Kidney (tissue), 13 donors: ENCODE measurements at regions not wholly inside any gene's neighbourhood (a gene's known extent, or its start where the extent isn't known, plus 50 kb on each side); places are given as distances from the start of the nearest gene placed in this dataset.

Experiments
- DNase-seq, 5 donors: peaks; one replicate each; pipeline ENCODE4 v3.0.0-alpha.2; 2013 to 2020
- FAIRE-seq: peaks from 2 replicates; lab custom pipeline; 2012; peaks lifted over from hg19 to GRCh38; lab: Jason Lieb, UNC
- H3K27ac ChIP-seq, 2 donors: one replicate each; pipeline ENCODE4 v1.7.0; 2013; ENCODE audit warnings: low read depth in 2 of 2, low read length in 2 of 2, inconsistent platforms in 1 of 2
- H3K27me3 ChIP-seq: one replicate; pipeline ENCODE4 v1.7.1; 2013; ENCODE audit warnings: low read length, inconsistent platforms; ENCODE audit not compliant: control insufficient read depth, insufficient read depth
- H3K36me3 ChIP-seq, 3 donors: one replicate each; pipeline versions ENCODE4 v1.7.0 to v1.7.1; 2013; ENCODE audit warnings: low read length in 3 of 3, control low read depth in 1 of 3, inconsistent platforms in 1 of 3; ENCODE audit not compliant: insufficient read depth in 3 of 3, control insufficient read depth in 2 of 3
- H3K4me1 ChIP-seq, 3 donors: one replicate each; pipeline versions ENCODE4 v1.7.0 to v1.7.1; 2013; ENCODE audit warnings: low read length in 3 of 3, inconsistent platforms in 1 of 3, low read depth in 1 of 3; ENCODE audit not compliant: control insufficient read depth in 2 of 3, insufficient read depth in 2 of 3
- H3K4me3 ChIP-seq, 3 donors: one replicate each; pipeline versions ENCODE4 v1.7.0 to v1.8.1; 2013; ENCODE audit warnings: low read length in 3 of 3, control low read depth in 1 of 3, inconsistent platforms in 1 of 3
- H3K9ac ChIP-seq, 3 donors: one replicate each; pipeline versions ENCODE4 v1.7.0 to v1.7.1; 2013; ENCODE audit warnings: low read length in 3 of 3, control low read depth in 1 of 3, inconsistent platforms in 1 of 3
- H3K9me3 ChIP-seq, 3 donors: one replicate each; pipeline versions ENCODE4 v1.7.0 to v1.7.1; 2013; ENCODE audit warnings: low read length in 3 of 3, control low read depth in 1 of 3, inconsistent platforms in 1 of 3; ENCODE audit not compliant: control insufficient read depth in 2 of 3, insufficient read depth in 1 of 3
- CTCF ChIP-seq: IDR thresholded peaks from 3 replicates; pipeline ENCODE4 v1.5.1; 2012; ENCODE audit warnings: mild to moderate bottlenecking, moderate library complexity, borderline replicate concordance; ENCODE audit not compliant: insufficient read depth; ENCODE audit errors: extremely low read depth
- intact Hi-C: fragments of 100-400 bp; cut with DNase I; formaldehyde crosslinking; loops from one replicate; pipeline ENCODE4 v1.11.1; 2022
- donor health status: control.
- donor health status: control.
- donor health status: control.
- donor health status: control.
- donor health status: control.
- donor health status: DM: yes; HTN: yes; CAD: no.
- donor health status: Normal renal cell carcinoma (clear cell type).

GRCh38 chr3:109922856-109923255 lies 585.5 kb upstream of the DPPA4 start:
- no peaks in the 10 kb centered on the region for H3K36me3 ChIP-seq
- no peak for TF ChIP-seq CTCF
- H3K9ac ChIP-seq: no peak overlapping the region
- DNase-seq: no peak
- no peak overlapping the region for H3K27ac ChIP-seq
- no peaks in the 10 kb centered on the region for H3K27me3 ChIP-seq
- no peaks in the 10 kb centered on the region for H3K4me1 ChIP-seq
- no peak overlapping the region for H3K4me3 ChIP-seq
- intact Hi-C loops: no loop called here
- H3K9me3 ChIP-seq: no peaks in the 10 kb centered on the region
- FAIRE-seq: no peak

GRCh38 chr3:109923431-109923830 lies 586.1 kb upstream of the DPPA4 start:
- no peak for FAIRE-seq
- no peak overlapping the region for H3K9ac ChIP-seq
- intact Hi-C loops: no loop called here
- no peaks in the 10 kb centered on the region for H3K36me3 ChIP-seq
- H3K4me3 ChIP-seq: no peak overlapping the region
- no peak for DNase-seq
- H3K9me3 ChIP-seq: no peaks in the 10 kb centered on the region
- no peaks in the 10 kb centered on the region for H3K4me1 ChIP-seq
- H3K27me3 ChIP-seq: no peaks in the 10 kb centered on the region
- H3K27ac ChIP-seq: no peak overlapping the region
- TF ChIP-seq CTCF: no peak

- no peak overlapping the region for H3K9ac ChIP-seq
- no peaks in the 10 kb centered on the region for H3K36me3 ChIP-seq
- no peaks in the 10 kb centered on the region for H3K4me1 ChIP-seq
- H3K27me3 ChIP-seq: no peaks in the 10 kb centered on the region
- no peak overlapping the region for H3K27ac ChIP-seq
- H3K9me3 ChIP-seq: no peaks in the 10 kb centered on the region
- no peak for FAIRE-seq
- intact Hi-C loops: no loop called here
- no peak overlapping the region for H3K4me3 ChIP-seq
- no peak for DNase-seq
- TF ChIP-seq CTCF: no peak
Measured at GRCh38 chr3:109924196-109924595, 586.9 kb upstream of the DPPA4 start.

GRCh38 chr3:109926376-109926775 lies 589.0 kb upstream of the DPPA4 start:
- Histone ChIP-seq H3K27ac (no peak overlapping the region), H3K9ac (no peak overlapping the region), H3K36me3 (no peaks in the 10 kb centered on the region), H3K4me3 (no peak overlapping the region), H3K4me1 (no peaks in the 10 kb centered on the region), H3K27me3 (no peaks in the 10 kb centered on the region), H3K9me3 (no peaks in the 10 kb centered on the region)
- no peak for FAIRE-seq
- intact Hi-C loops: no loop called here
- DNase-seq: no peak
- no peak for TF ChIP-seq CTCF
